ENCODE measurements at regions not wholly inside any gene's neighbourhood (a gene's known extent, or its start where the extent isn't known, plus 50 kb on each side); places are given as distances from the start of the nearest gene placed in this dataset.

- intact Hi-C loops (cut with DNase I; ENCODE audit: low total_unique reads) (no loop called here), in situ Hi-C loops (cut with MboI; ENCODE audit: low pct_ligation_motif_present in 1 of 4, low pct_unique_long_range_greater_than_20kb in 1 of 4, low sequenced_read_pairs in 3 of 4) (no loop called here)
- no peaks in the 10 kb centered on the region for H3K27me3 ChIP-seq
- no peak for DNase-seq
- no peak for TF ChIP-seq POLR2A (IDR thresholded peaks at IDR 0.05)
- no peak for TF ChIP-seq EP300 (IDR thresholded peaks at IDR 0.05; ENCODE audit: low read depth)
- TF ChIP-seq CTCF (IDR thresholded peaks at IDR 0.05): no peak
- TF ChIP-seq POLR2AphosphoS5 (IDR thresholded peaks at IDR 0.05): no peak
- no peaks in the 10 kb centered on the region for H3K9me3 ChIP-seq
- no peaks in the 10 kb centered on the region for H3K4me1 ChIP-seq
- H3K27ac ChIP-seq: no peak overlapping the region
- H3K36me3 ChIP-seq: no peaks in the 10 kb centered on the region
- H3K4me3 ChIP-seq: no peak overlapping the region
These were observed 252.3 kb upstream of the ZFP64 start for GRCh38 chr20:52443874-52444273.

- Histone ChIP-seq H3K27ac (no peak overlapping the region), H3K4me1 (no peaks in the 10 kb centered on the region), H3K36me3 (no peaks in the 10 kb centered on the region), H3K9me3 (no peaks in the 10 kb centered on the region), H3K4me3 (no peak overlapping the region), H3K27me3 (no peaks in the 10 kb centered on the region)
- in situ Hi-C loops (cut with MboI; ENCODE audit: low pct_ligation_motif_present in 1 of 4, low pct_unique_long_range_greater_than_20kb in 1 of 4, low sequenced_read_pairs in 3 of 4): no loop called here
- no peak for DNase-seq
- intact Hi-C loops (cut with DNase I; ENCODE audit: low total_unique reads): no loop called here
- 64 to 73% methylated on average over 5 of the region's 5 CpGs for WGBS, 2 donors (ENCODE audit: low coverage in 1 of 2)
- TF ChIP-seq POLR2AphosphoS5 (IDR thresholded peaks at IDR 0.05) (no peak), CTCF (IDR thresholded peaks at IDR 0.05) (no peak)
These were observed 250.1 kb upstream of the ZFP64 start for GRCh38 chr20:52441710-52442109.

GRCh38 chr20:52439375-52439774, 247.8 kb upstream of the ZFP64 start:
- 62 to 77% methylated on average over 4 of the region's 4 CpGs for WGBS, 2 donors (ENCODE audit: low coverage in 1 of 2)
- H3K27ac ChIP-seq: no peak overlapping the region
- H3K36me3 ChIP-seq: no peaks in the 10 kb centered on the region
- in situ Hi-C loops (cut with MboI; ENCODE audit: low pct_ligation_motif_present in 1 of 4, low pct_unique_long_range_greater_than_20kb in 1 of 4, low sequenced_read_pairs in 3 of 4) (no loop called here), intact Hi-C loops (cut with DNase I; ENCODE audit: low total_unique reads) (no loop called here)
- TF ChIP-seq CTCF (IDR thresholded peaks at IDR 0.05): no peak
- no peak for TF ChIP-seq EP300 (IDR thresholded peaks at IDR 0.05; ENCODE audit: low read depth)
- TF ChIP-seq POLR2AphosphoS5 (IDR thresholded peaks at IDR 0.05): no peak
- no peak for TF ChIP-seq POLR2A (IDR thresholded peaks at IDR 0.05)
- H3K27me3 ChIP-seq: no peaks in the 10 kb centered on the region
- no peak overlapping the region for H3K4me3 ChIP-seq
- no peaks in the 10 kb centered on the region for H3K9me3 ChIP-seq
- no peak for DNase-seq
- no peaks in the 10 kb centered on the region for H3K4me1 ChIP-seq

- no peak overlapping the region for H3K27ac ChIP-seq
- H3K9me3 ChIP-seq: no peaks in the 10 kb centered on the region
- no peaks in the 10 kb centered on the region for H3K4me1 ChIP-seq
- 39 to 50% methylated on average over 4 to 8 of the region's 8 CpGs for WGBS, 2 donors (ENCODE audit: low coverage in 1 of 2)
- DNase-seq: no peak
- intact Hi-C loops (cut with DNase I; ENCODE audit: low total_unique reads) (no loop called here), in situ Hi-C loops (cut with MboI; ENCODE audit: low pct_ligation_motif_present in 1 of 4, low pct_unique_long_range_greater_than_20kb in 1 of 4, low sequenced_read_pairs in 3 of 4) (no loop called here)
- TF ChIP-seq CTCF (IDR thresholded peaks at IDR 0.05): no peak
- TF ChIP-seq POLR2AphosphoS5 (IDR thresholded peaks at IDR 0.05): no peak
- TF ChIP-seq POLR2A (IDR thresholded peaks at IDR 0.05): no peak
- no peak for TF ChIP-seq EP300 (IDR thresholded peaks at IDR 0.05; ENCODE audit: low read depth)
- no peak overlapping the region for H3K4me3 ChIP-seq
- H3K27me3 ChIP-seq: no peaks in the 10 kb centered on the region
- no peaks in the 10 kb centered on the region for H3K36me3 ChIP-seq
These were observed 246.9 kb upstream of the ZFP64 start for GRCh38 chr20:52438326-52438963.
